Activated CD8-positive, alpha-beta memory T cell treated with anti-CD3 and anti-CD28 coated beads, Interleukin-2, amount 50 U/mL, for 4 hours (primary cell): ENCODE measurements at regions not wholly inside any gene's neighbourhood (a gene's known extent, or its start where the extent isn't known, plus 50 kb on each side); places are given as distances from the start of the nearest gene placed in this dataset.
"Not testable (repeated sequence)": the region's sequence is repeated elsewhere in the genome, so short reads cannot be mapped to it uniquely, and the experiment has no call there.

Source experiments
- DNase-seq: peaks from one replicate; pipeline ENCODE4 v3.0.0-alpha.2; 2020

DNA sequence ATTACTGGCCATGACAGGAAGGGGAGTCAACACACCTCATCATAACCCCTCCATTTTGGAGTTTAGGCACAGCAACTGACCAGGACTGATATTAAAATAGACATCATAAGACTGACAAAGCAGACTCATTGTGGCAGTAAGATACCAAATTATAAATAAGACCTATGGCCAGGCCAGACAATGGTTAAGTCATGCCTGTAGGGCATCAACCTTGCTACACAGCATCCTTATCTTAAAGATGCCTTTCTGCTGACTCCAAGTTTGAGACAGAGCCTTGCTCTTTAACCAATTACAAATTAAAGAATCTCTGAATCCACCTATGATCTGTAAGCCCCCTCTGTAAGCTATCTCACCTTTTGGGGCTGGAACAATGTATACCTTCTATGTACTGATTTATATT, 65.5 kb downstream of the VCX2 start:
- DNase-seq = no peak

DNA sequence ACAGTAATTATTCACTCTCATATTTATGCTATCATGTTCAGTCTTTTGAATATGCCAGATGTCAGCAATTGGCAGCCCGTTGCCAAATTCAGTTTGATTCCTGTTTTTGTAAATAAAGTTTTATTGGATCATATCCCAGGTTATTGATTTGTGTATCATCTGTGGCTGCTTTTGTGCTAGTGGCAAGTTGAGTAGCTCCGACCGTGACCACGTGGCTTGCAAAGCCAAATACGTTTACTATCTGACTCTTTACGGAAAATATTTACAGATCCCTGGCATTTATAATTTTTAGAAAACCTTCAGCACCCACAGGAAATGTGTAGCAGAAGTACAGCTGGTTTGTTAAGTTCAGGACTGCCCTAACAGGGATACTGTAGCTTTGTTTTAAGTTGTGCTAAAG, 67.4 kb downstream of the VCX2 start:
- DNase-seq = no peak

DNA sequence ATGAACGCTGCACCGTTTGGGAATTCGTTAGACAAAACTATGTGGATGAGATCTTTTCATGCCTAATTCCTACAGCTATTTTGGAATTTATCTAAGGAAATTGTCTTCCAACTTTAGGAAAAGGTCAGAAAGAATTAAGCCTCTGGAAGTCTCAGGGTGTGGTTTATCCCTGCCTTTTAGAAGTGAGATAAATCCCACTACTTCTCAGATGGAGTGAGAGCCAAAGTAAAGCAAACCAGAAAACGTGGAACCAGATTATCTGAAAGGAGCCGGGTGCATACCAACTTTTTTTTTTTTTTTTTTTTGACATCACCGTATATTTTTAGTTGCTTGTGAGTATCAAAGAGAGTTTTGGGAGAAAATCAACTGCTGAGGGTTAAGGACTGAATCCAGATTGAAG, 79.6 kb downstream of the VCX2 start:
- no peak for DNase-seq

DNA sequence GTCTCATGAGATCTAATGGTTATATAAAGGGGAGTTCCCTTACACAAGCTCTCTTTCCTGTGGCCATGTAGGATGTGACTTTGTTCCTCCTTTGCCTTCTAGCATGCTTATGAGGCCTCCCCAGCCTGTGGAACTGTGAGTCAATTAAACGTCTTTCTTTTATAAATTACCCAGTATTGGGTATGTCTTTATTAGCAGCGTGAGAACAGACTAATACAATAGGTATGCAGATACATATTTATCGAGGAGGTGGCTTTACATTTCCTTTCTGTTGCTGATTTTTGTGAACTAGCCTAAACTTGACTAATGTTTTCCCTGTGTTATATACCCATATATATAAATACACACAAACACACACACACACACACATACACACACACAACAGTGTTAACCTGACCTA, 80.2 kb downstream of the VCX2 start:
- DNase-seq = no peak

DNA sequence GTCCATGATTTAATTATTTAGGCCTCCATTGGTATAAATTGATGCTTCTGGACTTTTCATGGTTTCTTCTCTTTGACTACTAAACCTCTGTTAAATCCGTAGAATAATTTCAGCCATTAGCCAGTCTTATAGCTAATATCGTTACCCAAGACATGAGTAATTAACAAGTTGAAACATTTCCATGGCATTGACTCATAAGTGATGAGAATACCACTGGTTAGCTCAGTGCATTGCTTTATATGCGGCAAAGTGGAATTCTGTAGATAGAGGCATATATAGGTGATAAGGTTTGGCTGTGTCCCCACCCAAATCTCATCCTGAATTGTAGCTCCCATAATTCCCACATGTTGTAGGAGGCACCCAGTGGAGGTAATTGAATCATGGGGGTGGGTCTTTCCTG, 80.6 kb downstream of the VCX2 start:
- DNase-seq = no peak

DNA sequence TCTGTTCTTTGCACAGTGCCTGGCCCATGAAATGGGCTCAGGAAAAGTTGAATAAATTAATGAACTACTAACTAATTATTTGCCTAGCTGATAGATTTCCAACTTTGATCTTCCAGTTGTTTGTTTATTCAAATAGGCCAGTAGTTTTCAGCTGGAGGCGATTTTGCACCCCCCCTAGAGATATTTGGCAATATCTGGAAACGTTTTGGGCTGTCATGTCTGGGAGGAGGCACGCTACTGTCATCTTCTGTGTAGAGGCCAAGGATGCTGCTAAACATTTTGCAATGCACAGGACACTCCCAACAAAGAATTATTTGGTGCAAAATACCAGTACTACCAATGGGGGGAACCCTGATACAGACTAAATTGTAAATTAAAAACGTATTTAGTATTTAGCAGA, 81.9 kb downstream of the VCX2 start:
- DNase-seq = no peak

DNA sequence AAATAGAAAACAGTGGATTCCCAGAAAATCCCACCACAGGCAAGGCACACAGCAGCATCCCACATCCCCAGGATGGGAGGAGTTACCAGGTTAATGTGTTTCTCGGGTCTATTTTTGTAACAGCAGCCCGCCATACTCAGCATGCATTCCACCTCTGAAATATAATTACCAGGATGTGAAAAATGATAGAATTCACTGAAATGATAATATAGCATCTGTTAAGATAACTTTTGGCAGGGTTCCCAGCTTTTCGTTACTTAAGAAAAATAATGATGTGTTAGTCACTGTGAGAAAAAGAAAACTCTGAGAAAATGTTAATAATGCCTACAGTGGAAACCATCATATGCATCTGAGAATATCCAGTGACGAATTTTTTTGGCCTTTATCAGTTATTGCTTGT, 87.1 kb downstream of the VCX2 start:
- DNase-seq = no peak

DNA sequence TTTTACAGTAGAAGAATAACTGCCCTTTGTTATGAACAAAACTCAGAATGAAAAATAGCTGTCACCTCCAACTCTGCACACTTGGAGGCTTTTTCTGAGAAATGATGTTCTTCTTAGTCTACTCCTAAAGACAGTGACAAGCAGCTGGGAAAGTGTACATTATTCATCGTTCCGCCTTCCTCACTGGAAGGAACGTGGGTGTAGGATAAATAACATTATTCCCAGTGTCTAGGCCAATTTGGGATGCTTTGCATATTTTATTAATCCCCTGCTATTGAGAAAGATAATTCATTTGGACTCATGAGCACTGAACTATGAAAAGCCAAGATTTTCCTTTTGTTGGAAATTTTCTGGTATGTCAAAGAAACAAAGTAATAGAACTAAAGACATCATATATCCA, 87.8 kb downstream of the VCX2 start:
- no peak for DNase-seq

DNA sequence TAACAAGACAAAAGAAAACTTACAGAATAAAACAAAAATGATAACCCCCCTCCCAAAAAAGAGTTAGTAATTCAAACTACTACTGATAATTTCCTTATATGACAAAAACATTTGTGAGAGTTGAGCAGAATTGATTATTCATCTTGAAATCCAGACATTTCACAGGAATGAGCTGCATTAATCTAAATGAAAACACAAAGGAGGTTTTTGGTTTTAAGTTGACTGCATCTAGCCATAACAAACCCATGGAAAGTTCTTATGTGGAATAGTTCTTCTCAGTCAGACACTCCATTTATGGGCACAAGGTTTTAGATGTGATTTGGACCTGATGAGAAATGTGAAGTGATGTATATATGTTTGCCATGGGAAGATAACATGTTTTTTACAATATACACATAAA, 95.4 kb downstream of the VCX2 start:
- DNase-seq = no peak

DNA sequence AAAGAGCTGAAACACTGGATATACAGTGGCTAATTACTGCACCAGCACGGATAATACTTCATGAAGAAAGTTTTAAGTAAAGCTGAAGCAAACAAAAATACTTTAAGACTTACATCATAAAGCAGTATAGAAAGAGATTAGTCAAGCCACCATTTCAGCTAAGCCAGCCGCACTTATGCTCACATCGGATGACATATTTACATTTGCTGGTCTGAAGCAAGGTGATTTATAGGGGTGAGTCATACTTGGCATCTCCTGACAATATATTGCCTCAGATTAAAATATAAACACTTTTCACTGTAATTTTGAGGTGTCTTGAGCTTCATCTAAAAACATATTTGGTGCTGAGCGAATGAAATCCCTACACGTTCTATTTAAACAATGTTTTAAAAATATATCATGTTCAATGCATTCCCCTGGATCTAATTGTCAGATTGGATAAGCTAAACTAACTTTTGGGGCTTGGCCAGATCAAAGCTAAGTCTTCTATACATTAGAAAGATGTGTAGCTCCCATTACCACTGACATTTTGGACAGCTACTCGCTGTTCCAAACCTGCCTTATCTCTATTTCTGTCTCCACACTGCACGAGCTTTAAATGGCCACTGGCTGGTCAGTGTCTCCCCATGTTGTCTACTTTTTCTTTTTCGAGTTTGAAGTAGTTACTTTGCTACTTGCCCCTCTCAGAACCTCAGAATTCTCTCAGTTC, 103.2 kb downstream of the VCX2 start:
- DNase-seq = no peak

DNA sequence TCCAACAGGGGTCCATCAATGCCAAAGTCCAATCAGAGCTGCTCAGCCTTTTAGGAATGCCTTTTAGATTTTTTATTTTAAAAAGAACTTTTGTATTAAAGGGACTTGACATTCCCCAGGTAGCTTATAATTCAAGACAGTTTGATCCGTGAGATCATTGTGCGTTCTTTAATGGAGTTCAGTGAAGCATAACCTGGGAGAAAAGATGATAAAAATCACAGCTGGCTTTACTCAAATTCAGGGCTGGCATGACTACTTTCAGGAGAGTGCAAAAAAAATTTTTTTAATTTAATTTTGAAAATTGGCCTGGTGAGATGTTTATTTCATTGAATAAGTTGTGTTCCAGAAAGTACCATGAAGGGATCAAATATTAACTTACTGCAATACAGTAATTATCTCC, 118.2 kb downstream of the VCX2 start:
- DNase-seq = no peak

DNA sequence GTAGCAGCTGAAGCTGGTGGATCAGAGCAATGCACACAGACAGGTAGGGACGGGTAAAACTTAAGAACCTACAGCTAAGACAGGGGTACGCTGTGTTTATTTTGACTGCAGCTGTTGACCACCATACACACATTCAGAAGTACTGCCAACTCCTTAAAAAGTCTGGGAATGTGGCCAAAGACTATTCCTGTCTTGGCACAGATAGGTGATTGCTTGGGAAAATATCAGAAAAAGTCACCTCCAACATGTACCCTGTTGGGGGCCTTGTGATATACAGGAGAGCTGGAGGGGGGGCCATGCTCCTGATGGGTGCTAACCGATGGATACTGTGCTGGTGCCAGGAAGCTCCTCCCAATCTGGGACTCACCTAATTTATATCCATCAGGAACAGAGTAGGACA, 121.2 kb downstream of the VCX2 start:
- no peak for DNase-seq

DNA sequence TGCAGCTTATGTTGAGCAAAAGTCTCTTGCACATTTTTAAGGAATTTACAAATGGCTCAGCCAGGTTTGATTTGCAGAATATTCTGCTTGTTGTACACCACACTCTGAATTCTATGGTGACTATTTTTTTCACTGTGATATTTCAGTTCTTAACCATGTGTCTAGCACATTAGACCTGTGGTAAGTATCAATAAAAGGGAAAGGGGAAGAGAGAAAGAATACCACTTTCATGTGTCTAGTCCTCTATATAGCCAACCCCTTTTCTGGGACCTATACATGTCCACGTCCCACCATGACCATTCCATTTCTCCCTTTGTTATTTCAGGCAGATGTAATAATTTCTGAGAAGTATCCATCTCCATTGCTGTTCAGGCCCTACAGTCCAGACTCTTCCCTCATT, 121.3 kb upstream of the PNPLA4 start:
- no peak for DNase-seq

DNA sequence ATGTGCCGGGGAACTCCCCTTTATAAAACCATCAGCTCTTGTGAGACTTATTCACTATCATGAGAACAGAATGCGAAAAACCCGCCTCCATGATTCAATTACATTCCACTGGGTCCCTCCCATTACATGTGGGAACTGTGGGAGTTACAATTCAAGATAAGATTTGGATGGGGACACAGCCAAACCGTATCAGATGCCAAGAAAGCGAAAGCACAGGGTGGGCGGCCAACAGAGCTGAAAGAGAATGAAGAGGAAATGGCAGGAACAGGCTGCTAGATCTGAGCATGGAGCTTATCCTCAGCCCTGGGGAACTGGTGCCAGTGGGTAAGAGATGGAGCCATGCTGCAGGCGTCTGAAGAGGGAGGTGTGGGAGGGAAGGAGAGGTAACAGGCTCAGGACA, 117.7 kb upstream of the PNPLA4 start:
- no peak for DNase-seq

DNA sequence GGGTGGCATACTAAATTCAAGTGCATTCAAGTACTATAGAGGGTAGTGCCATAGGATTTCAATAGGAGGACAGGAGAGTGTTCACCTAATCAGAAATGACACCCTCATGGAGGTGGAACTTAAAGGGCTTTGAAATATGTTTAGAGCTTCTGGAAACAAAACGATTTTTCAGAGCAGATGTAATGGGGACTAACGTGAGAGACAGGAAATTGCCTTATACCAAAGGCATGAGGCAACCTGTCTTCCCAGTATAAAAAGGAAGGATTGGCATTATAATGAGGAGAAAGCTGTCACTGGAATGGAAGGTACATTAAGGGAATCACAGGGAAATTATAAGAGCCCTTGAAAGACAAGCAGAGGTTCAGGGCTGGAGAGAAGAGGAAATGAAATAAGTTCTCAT, 116.3 kb upstream of the PNPLA4 start:
- DNase-seq = no peak

DNA sequence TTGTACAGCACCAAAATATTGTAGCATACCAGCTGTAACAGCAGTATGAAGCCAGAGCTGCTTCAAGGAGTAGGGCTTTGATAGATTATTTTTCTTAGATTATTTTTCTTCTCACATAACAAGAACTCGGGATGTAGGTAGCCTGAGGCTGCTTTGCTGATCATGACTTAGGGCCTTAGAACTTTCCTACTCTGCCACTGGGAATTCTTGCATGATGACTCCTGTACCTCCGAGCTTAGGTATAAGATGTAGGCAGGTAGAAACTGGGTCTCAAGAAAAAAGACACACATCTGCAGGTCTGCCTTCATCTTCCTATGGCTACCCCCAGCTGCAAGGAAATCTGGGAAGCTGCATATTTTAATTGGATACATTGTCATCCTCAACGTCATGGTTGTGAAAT, 115.9 kb upstream of the PNPLA4 start:
- no peak for DNase-seq

DNA sequence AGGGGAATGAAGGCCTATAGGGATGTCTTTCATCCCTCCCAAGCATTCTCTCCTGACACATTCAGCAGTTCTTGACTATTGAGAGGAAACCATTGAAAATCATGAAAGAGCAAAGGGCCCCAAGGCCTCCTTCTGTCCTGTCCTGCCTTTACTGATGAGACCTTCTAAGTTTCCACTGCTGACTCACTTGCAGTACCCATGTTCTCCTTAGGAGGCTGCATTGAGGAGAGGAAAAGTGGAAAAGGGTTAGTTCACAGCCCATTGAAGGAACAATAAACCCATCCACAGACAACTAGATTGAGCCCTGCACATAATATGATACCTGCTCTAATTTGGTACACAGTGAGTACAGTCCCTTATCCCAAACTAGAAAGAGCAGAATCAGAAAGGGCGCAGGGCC, 115.1 kb upstream of the PNPLA4 start:
- no peak for DNase-seq

DNA sequence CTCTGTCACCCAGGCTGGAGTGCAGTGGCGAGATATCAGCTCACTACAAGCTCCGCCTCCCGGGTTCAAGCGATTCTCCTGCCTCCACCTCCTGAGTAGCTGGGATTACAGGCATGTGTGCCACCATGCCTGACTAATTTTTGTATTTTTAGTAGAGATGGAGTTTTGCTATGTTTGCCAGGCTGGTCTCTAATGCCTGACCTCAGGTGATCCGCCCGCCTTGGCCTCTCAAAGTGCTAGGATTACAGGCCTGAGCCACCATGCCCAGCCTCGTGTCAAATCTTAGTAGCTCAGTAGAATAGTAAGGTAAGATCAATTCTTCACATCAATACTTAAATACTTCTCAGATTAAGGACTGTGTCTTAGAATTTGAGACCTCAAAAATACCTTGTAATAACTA, 112.5 kb upstream of the PNPLA4 start:
- DNase-seq = not testable (repeated sequence)

DNA sequence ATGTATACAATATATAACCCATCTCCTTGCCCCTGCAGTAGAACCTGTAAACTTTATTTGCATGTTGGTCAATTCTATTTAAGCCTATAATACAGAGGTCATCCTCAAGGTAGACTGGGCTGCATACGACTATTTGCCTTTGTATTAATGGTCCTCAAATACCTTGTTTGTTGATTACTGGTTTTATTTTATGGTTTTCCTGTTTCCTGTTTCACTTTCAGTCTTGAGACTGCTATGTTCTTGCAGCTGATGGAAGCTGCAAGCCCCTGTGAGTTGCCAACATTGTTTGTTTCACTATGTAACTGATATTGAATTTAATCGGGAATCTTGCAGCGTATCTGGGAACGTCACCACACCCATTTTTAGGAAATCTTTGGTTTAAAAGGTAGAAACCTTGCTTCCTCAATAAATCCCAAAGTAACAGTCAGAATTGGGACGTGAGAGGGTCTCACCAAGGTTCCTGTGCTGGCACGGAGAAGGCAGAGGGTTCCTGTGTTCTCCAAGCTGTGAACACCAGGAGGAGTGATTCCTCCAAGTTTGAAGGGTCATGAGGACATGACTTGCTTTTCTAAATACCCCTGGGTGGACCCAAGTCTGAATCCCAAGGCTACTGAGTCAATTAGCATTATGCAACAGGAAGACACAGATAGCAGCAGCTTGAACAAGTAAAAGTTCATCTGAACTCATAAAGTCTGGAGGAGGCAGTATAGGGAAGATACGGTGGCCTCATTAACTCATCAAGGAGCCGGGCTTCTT, 110.6 kb upstream of the PNPLA4 start:
- DNase-seq = no peak

DNA sequence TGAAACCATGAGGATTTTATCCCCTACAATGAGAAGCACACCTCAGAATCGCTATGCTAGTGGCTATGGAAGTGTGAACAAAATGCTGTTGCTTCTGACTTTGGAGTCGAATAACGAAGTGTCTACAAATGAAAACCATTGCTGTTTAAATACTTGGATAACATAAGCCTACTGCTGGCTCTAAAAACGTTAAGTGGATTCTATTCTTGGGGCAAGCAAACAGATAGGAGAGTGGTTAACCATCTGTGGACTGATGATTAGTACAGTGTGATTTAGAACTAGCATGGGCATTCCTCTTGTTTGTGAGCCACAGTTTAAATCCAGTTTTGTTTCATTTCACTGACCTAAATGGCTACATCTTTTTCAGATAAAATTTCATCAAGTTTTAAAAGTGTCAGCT, 109.7 kb upstream of the PNPLA4 start:
- no peak for DNase-seq

DNA sequence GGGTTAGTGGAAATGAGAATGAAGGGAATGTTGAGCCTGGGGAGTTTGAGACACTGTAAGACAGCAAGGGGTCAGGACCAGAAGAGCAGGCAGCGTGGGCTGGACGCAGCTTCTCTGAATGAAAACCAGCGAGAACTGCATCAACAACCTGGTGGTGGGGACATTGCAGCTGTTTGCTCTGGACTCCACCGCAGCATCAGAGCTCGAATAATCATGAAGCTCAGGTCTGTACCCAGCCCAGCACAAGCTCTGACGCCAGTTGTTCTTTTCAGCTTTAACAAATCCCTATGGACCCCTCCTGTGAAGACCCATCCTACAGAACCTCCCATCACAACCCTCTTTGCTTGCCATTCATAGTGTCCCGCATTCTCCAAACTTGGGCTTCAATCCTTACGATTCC, 106.8 kb upstream of the PNPLA4 start:
- no peak for DNase-seq

DNA sequence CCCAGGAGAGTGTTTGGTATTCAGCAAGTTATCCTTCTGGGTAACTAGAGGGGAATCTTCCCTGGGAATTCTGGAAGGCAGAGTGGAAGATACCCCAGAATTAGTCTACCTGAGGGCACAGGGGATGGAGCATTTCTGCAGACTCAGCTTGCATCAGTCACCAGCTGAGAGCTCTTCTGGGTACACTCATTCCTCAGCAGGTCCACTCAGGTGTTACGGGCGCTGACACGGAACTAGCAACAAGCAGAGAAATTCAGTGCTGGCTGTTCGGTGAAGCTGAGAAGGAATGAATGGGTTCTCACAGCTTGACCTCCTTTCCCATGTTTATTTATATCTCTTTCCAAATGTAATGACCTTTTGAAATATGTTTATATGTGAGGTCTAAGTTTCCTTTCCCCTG, 106.0 kb upstream of the PNPLA4 start:
- no peak for DNase-seq

DNA sequence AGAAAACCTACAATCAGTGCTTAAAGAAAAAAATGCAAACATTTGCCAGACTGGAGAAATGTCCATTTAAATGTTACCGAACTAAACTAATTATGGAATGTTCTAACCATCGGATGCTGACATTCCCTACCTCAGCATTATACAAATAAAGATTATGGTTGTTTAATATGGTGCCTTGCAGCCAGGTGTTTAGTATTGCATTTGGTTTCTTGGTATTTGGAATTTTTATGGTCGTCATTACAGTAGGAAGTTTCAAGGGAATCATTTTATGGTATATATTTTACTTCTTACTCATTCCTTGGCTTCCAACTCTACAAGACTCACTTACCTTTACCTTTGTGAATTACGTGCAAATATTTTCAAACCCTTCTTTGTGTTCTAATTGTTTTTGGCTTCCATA, 103.1 kb upstream of the PNPLA4 start:
- DNase-seq = no peak

DNA sequence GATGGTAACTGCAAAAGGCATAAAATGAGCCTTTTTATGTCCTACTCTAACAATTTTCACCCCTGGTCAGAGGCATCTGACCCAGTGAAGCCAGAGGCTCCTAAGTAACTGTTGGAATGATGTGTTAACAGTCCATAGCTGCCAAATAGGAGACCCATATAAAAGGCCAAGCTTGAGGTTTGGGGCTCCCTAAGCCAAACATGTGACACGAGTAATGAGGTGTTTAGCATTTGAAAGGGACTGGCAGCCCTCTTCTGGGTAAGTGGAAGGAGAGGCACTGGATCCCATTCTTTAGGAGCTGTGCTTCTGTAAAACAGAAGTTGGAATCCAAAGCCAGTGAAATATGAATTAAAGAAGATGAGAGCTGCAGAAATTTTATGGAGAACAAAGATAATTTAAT, 100.6 kb upstream of the PNPLA4 start:
- DNase-seq = no peak

DNA sequence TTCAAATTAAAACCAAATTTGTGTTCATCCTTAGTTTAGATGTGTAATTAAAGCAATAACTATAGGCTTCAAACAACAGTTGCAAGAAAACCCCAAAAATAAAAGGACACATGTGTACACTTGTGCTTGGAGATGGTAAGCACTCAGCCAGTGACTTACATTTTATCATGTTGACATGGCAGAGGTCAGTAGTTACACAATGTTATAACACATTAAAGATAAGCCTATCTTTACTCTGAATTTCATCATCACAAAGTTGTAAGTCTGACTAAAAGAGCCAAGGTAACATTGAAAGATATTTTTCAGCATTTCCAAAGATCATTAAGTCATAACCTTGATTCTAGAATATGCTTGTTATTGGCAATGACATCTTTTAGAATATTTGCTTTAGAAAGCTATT, 98.5 kb upstream of the PNPLA4 start:
- DNase-seq = no peak
